ENCODE measurements at regions not wholly inside any gene's neighbourhood (a gene's known extent, or its start where the extent isn't known, plus 50 kb on each side); places are given as distances from the start of the nearest gene placed in this dataset.

GRCh38 chrX:3803305-3803704 lies 89.9 kb upstream of the PRKX start:
- no peak for TF ChIP-seq CTCF (IDR thresholded peaks at IDR 0.05)
- no peak for TF ChIP-seq POLR2A (IDR thresholded peaks at IDR 0.05)
- TF ChIP-seq POLR2AphosphoS5 (IDR thresholded peaks at IDR 0.05): no peak
